ENCODE measurements at regions not wholly inside any gene's neighbourhood (a gene's known extent, or its start where the extent isn't known, plus 50 kb on each side); places are given as distances from the start of the nearest gene placed in this dataset.
"Not testable (repeated sequence)": the region's sequence is repeated elsewhere in the genome, so short reads cannot be mapped to it uniquely, and the experiment has no call there.

DNA sequence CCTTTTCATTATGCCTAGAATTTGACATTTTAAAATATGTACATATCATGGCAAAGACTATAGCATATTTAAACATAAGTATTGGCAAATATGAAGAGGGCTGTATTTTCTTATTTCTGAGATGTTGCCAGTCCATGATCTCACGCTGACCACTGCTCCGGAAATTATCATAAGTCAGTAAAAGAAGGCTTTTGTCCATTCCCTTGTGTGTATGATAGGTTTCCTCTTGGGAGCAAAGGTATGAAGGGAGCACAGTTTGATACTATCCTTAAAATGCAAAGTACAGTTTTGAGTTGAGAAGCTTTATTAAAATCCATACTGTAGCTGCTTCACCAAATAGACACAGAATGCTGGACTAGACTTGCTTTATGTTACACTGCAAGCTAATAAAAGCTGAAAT lies 52.6 kb upstream of the AGA start:
- TF ChIP-seq, protein P1, sequence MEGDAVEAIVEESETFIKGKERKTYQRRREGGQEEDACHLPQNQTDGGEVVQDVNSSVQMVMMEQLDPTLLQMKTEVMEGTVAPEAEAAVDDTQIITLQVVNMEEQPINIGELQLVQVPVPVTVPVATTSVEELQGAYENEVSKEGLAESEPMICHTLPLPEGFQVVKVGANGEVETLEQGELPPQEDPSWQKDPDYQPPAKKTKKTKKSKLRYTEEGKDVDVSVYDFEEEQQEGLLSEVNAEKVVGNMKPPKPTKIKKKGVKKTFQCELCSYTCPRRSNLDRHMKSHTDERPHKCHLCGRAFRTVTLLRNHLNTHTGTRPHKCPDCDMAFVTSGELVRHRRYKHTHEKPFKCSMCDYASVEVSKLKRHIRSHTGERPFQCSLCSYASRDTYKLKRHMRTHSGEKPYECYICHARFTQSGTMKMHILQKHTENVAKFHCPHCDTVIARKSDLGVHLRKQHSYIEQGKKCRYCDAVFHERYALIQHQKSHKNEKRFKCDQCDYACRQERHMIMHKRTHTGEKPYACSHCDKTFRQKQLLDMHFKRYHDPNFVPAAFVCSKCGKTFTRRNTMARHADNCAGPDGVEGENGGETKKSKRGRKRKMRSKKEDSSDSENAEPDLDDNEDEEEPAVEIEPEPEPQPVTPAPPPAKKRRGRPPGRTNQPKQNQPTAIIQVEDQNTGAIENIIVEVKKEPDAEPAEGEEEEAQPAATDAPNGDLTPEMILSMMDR (IDR thresholded peaks at IDR 0.05; ENCODE audit: insufficient read depth, low read depth, low read length), result no peak
- H3K4me3 ChIP-seq (ENCODE audit: low read depth, low read length), result no peak overlapping the region
- DNase-seq (ENCODE audit: low read depth), result no peak

DNA sequence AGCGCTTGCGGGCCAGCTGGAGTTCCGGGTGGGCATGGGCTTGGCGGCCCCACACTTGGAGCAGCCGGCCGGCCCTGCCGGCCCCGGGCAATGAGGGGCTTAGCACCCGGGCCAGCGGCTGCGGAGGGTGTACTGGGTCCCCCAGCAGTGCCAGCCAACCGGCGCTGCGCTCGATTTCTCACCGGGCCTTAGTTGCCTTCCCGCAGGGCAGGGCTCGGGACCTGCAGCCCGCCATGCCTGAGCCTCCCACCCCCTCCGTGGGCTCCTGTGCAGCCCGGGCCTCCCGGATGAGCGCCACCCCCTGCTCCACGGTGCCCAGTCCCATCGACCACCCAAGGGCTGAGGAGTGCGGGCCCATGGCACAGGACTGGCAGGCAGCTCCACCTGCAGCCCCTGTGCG lies 53.4 kb upstream of the AGA start:
- not testable (repeated sequence) for DNase-seq (ENCODE audit: low read depth); H3K4me3 ChIP-seq (ENCODE audit: low read depth, low read length)

DNA sequence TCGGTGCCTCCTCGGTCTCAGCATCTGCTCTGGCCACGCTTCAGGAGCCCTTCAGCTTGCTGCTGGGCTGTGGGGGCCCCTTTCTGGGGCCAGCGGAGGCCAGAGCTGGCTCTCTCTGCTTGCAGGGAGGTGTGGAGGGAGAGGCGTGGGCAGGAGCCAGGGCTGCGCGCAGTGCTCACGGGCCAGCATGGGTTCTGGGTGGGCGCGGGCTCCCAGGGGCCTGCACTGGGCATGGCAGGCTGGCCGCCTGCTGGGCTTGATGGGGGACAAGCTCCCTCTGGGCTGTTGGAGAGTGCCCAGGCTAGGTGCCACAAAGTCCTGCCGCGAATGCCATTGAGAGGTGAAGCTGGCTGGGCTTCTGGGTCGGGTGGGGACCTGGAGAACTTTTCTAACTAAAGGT lies 57.3 kb upstream of the AGA start:
- H3K4me3 ChIP-seq (ENCODE audit: low read depth, low read length), result no peak overlapping the region
- TF ChIP-seq, protein P1 (IDR thresholded peaks at IDR 0.05; ENCODE audit: insufficient read depth, low read depth, low read length), result no peak
- no peak for DNase-seq (ENCODE audit: low read depth)

DNA sequence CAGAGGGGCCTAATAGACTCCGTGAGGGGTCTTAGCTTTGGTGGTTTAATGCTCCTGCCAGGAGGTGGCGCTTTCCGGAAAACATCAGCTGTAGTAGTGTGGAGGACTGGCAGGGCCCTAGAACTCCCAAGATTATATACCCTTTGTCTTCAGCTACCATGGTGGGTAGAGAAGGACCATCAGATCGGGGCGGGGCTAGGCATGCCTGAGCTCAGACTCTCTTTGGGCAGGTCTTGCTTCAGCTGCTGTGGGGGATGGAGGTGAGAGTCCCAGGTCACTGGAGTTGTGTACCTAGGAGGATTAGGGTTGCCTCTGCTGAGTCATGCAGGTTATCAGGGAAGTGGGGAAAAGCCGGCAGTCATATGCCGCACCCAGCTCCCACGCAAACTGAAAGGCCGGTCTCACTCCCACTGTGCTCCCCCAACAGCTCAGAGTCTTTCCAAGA lies 63.0 kb upstream of the AGA start:
- no peak overlapping the region for H3K4me3 ChIP-seq (ENCODE audit: low read depth, low read length)
- DNase-seq (ENCODE audit: low read depth), result no peak
- TF ChIP-seq, protein P1 (IDR thresholded peaks at IDR 0.05; ENCODE audit: insufficient read depth, low read depth, low read length), result no peak

DNA sequence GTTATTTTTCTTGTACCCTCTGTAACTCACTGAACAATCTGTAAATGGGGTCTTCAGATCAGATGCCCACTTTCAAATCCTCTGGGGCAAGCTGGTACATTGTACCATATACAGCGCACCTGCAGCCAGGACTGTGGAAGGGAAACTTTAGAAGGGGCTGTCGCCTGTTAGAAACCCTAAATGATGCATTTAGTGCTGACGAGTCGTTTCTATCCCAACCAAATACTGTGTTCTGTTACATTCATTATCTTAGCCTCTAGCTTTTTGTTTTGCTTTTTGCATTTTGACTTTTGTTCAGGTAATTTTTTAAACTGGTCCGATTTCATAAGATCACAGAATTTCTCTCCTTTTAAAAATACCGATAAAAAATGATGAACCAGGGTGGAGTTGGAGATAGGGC lies 66.4 kb upstream of the AGA start:
- DNase-seq (ENCODE audit: low read depth), result no peak
- H3K4me3 ChIP-seq (ENCODE audit: low read depth, low read length), result no peak overlapping the region
- TF ChIP-seq, protein P1 (IDR thresholded peaks at IDR 0.05; ENCODE audit: insufficient read depth, low read depth, low read length), result no peak

DNA sequence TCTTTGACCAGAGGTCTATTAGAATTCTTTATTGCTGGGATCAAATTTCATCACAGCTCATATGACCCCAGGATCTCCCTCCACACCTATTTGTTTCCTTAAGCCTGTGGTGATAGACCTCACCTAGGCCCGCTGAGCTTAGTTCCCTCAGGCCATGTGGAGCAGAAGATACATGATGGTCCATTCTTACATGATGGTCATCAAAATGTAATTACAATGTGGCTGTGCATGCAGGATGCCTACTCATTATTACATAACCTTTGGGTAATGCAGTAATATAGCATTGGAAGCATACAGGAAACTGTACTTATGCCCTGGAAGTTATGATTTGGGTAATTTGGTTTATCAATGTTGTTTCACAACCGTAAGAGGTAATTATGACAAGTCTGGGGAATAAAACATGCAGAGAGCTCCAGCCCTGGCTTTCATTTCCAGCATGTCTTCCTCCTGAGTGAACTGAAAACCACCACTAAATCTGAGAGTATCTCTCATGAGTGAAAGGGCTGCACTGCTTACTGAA lies 67.0 kb upstream of the AGA start:
- H3K4me3 ChIP-seq (ENCODE audit: low read depth, low read length), result no peak overlapping the region
- TF ChIP-seq, protein P1 (IDR thresholded peaks at IDR 0.05; ENCODE audit: insufficient read depth, low read depth, low read length), result no peak
- DNase-seq (ENCODE audit: low read depth), result no peak

DNA sequence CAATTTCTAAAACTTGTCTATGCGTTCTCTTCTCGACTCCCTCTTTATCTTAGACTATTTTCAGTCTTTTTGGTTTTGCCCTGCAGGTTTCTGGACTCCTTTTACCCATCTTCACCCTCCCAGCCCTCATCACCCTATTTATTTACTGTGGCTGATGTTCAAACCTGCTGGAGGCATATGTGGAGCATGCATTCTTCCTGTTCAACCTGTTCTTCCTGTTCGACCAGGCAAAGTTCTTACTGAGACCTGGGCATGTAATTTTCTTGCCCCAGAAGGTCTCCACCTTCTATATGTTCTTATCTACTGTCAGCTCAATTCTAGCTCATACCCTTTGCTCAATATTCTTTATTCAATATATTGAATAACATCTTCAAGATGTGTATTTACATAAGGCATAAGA lies 69.4 kb upstream of the AGA start:
- no peak for DNase-seq (ENCODE audit: low read depth)
- no peak overlapping the region for H3K4me3 ChIP-seq (ENCODE audit: low read depth, low read length)
- TF ChIP-seq, protein P1 (IDR thresholded peaks at IDR 0.05; ENCODE audit: insufficient read depth, low read depth, low read length), result no peak
